ENCODE measurements at regions not wholly inside any gene's neighbourhood (a gene's known extent, or its start where the extent isn't known, plus 50 kb on each side); places are given as distances from the start of the nearest gene placed in this dataset.

GRCh38 chr22:26751217-26751616 is 93.8 kb downstream of the MIAT start:
- no peak for TF ChIP-seq POLR2AphosphoS5 (IDR thresholded peaks at IDR 0.05; ENCODE audit: low read depth, low read length)
- no peak for TF ChIP-seq TAF1 (IDR thresholded peaks at IDR 0.05; ENCODE audit: borderline replicate concordance, insufficient read depth, low read length)

Measured in PFSK-1 (cell line).